Neural cell (in vitro differentiated cells): ENCODE measurements at regions not wholly inside any gene's neighbourhood (a gene's known extent, or its start where the extent isn't known, plus 50 kb on each side); places are given as distances from the start of the nearest gene placed in this dataset.

Experiments
- H2AFZ ChIP-seq: fragments of 200-600, 300-800 bp; sonication (generic), shearing (Covaris generic); 2 replicates; pipeline ENCODE4 v1.6.0; 2014; ENCODE audit warnings: low read depth, mild to moderate bottlenecking, antibody characterized with exemption, low read length, moderate library complexity
- H3F3A ChIP-seq: fragments of 200-600 bp; shearing (Covaris generic); 2 replicates; pipeline ENCODE4 v1.6.1; 2016; ENCODE audit warnings: mild to moderate bottlenecking, moderate library complexity, mixed read lengths, antibody characterized with exemption, low read length; ENCODE audit not compliant: insufficient read depth, poor library complexity, severe bottlenecking
- H3K27ac ChIP-seq: fragments of 200-600, 300-800 bp; sonication (generic), shearing (Covaris generic); 2 replicates; pipeline ENCODE4 v1.5.1; 2014; ENCODE audit warnings: mild to moderate bottlenecking, low read length, moderate library complexity
- H3K27me3 ChIP-seq: fragments of 300-800, 200-600 bp; sonication (generic), shearing (Covaris generic); 2 replicates; pipeline ENCODE4 v1.6.0; 2014; ENCODE audit warnings: mild to moderate bottlenecking, low read depth, low read length, moderate library complexity; ENCODE audit not compliant: insufficient read depth
- H3K36me3 ChIP-seq: fragments of 300-800, 200-600 bp; sonication (generic), shearing (Covaris generic); 2 replicates; pipeline ENCODE4 v1.5.1; 2014; ENCODE audit warnings: mild to moderate bottlenecking, antibody characterized with exemption, low read length, moderate library complexity; ENCODE audit not compliant: insufficient read depth
- H3K4me2 ChIP-seq: fragments of 300-800, 200-600 bp; sonication (generic), shearing (Covaris generic); 2 replicates; pipeline ENCODE4 v1.6.0; 2014; ENCODE audit warnings: mild to moderate bottlenecking, low read length
- H3K4me3 ChIP-seq: fragments of 300-800, 200-600 bp; sonication (generic), shearing (Covaris generic); 2 replicates; pipeline ENCODE4 v1.5.1; 2014; ENCODE audit warnings: mild to moderate bottlenecking, low read length, moderate library complexity
- H3K79me2 ChIP-seq: fragments of 200-600 bp; shearing (Covaris generic); replicated peaks from 2 replicates; pipeline ENCODE4 v1.6.0; 2014; ENCODE audit warnings: mild to moderate bottlenecking, low read length, moderate library complexity; ENCODE audit not compliant: insufficient read depth
- H3K9ac ChIP-seq: fragments of 300-800, 200-600 bp; sonication (generic), shearing (Covaris generic); 2 replicates; pipeline ENCODE4 v1.6.1; 2016; ENCODE audit warnings: mild to moderate bottlenecking, low read length, mixed read lengths
- H3K9me2 ChIP-seq: fragments of 200-600 bp; shearing (Covaris generic); 2 replicates; pipeline ENCODE4 v1.6.1; 2016; ENCODE audit warnings: mild to moderate bottlenecking, low read length, mixed read lengths; ENCODE audit not compliant: insufficient read depth
- H3K9me3 ChIP-seq: fragments of 200-600, 300-800 bp; sonication (generic), shearing (Covaris generic); 2 replicates; pipeline ENCODE4 v1.6.1; 2016; ENCODE audit warnings: mild to moderate bottlenecking, mixed run types, low read length, moderate library complexity, mixed read lengths
- H4K20me1 ChIP-seq: fragments of 200-600 bp; shearing (Covaris generic); 2 replicates; pipeline ENCODE4 v1.6.1; 2016; ENCODE audit warnings: mild to moderate bottlenecking, mixed run types; ENCODE audit not compliant: insufficient read depth
- CTCF ChIP-seq: fragments of 450-650 bp; IDR thresholded peaks from 2 replicates; pipeline ENCODE4 v1.5.1; 2014; ENCODE audit warnings: antibody characterized with exemption, mild to moderate bottlenecking, moderate library complexity; ENCODE audit not compliant: poor library complexity, severe bottlenecking
- EP300 ChIP-seq: fragments of 450-650 bp; conservative IDR thresholded peaks from 2 replicates; pipeline ENCODE4 v1.6.1; 2014; ENCODE audit warnings: antibody characterized with exemption, mild to moderate bottlenecking, moderate library complexity; ENCODE audit not compliant: poor library complexity, severe bottlenecking
- EZH2 ChIP-seq: fragments of 200-600, 300-800 bp; shearing (Covaris generic), sonication (generic); IDR thresholded peaks from 2 replicates; pipeline ENCODE4 v1.6.1; 2014; ENCODE audit warnings: antibody characterized with exemption, low read length, borderline replicate concordance, mild to moderate bottlenecking; ENCODE audit not compliant: insufficient read depth, poor library complexity, severe bottlenecking
- MXI1 ChIP-seq: fragments of 450-650 bp; conservative IDR thresholded peaks from 2 replicates; pipeline ENCODE4 v1.6.1; 2014; ENCODE audit warnings: antibody characterized with exemption, mild to moderate bottlenecking; ENCODE audit not compliant: poor library complexity, severe bottlenecking
- POLR2AphosphoS5 ChIP-seq: IDR thresholded peaks from 2 replicates; pipeline ENCODE4 v1.6.1; 2012
- RAD21 ChIP-seq: fragments of 450-650 bp; conservative IDR thresholded peaks from 2 replicates; pipeline ENCODE4 v1.6.1; 2014; ENCODE audit warnings: antibody characterized with exemption, mild to moderate bottlenecking, moderate library complexity
- REST ChIP-seq: IDR thresholded peaks from 2 replicates; pipeline ENCODE4 v1.6.1; 2012; ENCODE audit warnings: borderline replicate concordance
- SMC3 ChIP-seq: fragments of 450-650 bp; conservative IDR thresholded peaks from 2 replicates; pipeline ENCODE4 v1.6.1; 2014; ENCODE audit warnings: antibody characterized with exemption, mild to moderate bottlenecking, moderate library complexity; ENCODE audit not compliant: poor library complexity
- TAF1 ChIP-seq: IDR thresholded peaks from 2 replicates; pipeline ENCODE4 v1.6.1; 2012; ENCODE audit warnings: low read depth

GRCh38 chr2:172322049-172322448, 105.3 kb upstream of the ITGA6 start:
- Histone ChIP-seq H3K9me2 (no peaks in the 10 kb centered on the region), H3K79me2 (no peaks in the 10 kb centered on the region), H3K4me2 (no peak overlapping the region), H3K4me3 (no peak overlapping the region), H3K9me3 (no peaks in the 10 kb centered on the region), H3K27me3 (no peaks in the 10 kb centered on the region), H4K20me1 (no peaks in the 10 kb centered on the region), H3F3A (no peaks in the 10 kb centered on the region), H3K27ac (no peak overlapping the region), H3K36me3 (no peaks in the 10 kb centered on the region), H3K9ac (no peak overlapping the region), H2AFZ (no peak overlapping the region)
- TF ChIP-seq POLR2AphosphoS5 (no peak), CTCF (no peak), SMC3 (no peak), RAD21 (no peak), EZH2 (no peak), REST (no peak), TAF1 (no peak), EP300 (no peak), MXI1 (no peak)

GRCh38 chr2:172323256-172323655, 104.1 kb upstream of the ITGA6 start:
- Histone ChIP-seq H3K4me2 (no peak overlapping the region), H3K9me3 (no peaks in the 10 kb centered on the region), H3F3A (no peaks in the 10 kb centered on the region), H3K79me2 (no peaks in the 10 kb centered on the region), H3K4me3 (no peak overlapping the region), H3K36me3 (no peaks in the 10 kb centered on the region), H3K27me3 (no peaks in the 10 kb centered on the region), H3K9ac (no peak overlapping the region), H3K27ac (no peak overlapping the region), H2AFZ (no peak overlapping the region), H4K20me1 (no peaks in the 10 kb centered on the region), H3K9me2 (no peaks in the 10 kb centered on the region)
- TF ChIP-seq RAD21: no peak
- no peak for TF ChIP-seq CTCF
- no peak for TF ChIP-seq MXI1
- no peak for TF ChIP-seq EZH2
- TF ChIP-seq POLR2AphosphoS5: no peak
- no peak for TF ChIP-seq TAF1
- no peak for TF ChIP-seq SMC3
- TF ChIP-seq EP300: no peak
